SW480 (cell line): ENCODE measurements at regions not wholly inside any gene's neighbourhood (a gene's known extent, or its start where the extent isn't known, plus 50 kb on each side); places are given as distances from the start of the nearest gene placed in this dataset.

Source experiments
- DNase-seq: peaks from one replicate; pipeline ENCODE4 v3.0.0-alpha.2; 2016; ENCODE audit warnings: low spot score

DNA sequence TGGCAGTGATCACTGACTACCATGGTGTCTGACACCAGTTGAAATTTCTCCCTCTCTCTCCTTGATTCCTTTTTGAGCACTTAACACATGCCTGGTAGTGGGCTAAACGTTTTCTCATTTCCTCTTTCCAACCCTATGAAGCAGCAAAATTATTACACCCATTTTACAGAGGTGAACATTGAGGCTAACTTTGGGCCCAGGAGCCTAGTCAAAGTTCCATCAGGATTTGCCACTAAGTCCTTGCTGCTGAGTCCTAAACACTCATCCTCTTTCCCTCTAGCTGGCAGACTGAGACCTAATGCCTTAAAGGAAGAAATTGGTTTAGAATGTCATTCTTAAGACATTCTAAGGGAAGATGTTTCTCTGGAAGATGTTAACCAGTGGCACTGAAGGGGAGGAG lies 74.7 kb upstream of the IRX3 start:
- DNase-seq, result no peak

DNA sequence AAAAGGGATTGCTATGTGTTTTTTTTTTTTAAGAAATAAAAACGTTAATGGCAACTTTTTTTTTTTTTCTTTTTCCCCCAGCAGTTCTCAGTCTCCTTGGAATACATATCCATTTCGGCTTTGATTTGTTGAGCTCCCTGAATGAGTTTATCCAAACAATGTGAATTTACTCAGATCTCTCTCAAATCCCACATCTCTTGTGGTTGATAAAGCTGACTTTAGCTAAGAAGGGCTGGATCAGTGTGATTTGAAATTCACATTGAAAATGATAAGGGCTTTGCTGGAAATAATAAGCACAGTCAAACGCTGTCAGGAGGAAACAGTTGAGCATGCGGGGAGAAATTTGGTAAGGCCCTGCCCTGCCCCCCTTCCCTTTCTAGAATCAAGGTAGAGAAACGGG lies 74.1 kb upstream of the IRX3 start:
- no peak for DNase-seq

DNA sequence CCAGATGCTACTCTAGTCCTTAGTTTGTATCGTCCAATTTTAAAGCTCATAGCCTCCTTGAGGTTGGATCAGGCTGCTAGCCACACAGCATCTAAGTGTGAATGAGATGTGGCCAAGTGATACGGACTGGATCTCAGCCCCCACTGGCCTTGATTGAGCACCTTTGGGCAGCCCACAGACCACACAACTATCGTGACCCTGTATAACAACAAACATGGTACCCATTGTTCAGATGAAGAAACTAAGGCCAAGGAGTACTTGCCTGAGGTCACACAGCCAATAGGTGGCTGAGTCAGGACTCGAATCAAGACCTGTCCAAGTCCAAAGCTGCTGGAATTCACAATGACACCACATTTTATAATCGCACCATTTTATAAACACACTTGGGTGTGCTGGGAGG lies 73.0 kb upstream of the IRX3 start:
- DNase-seq, result no peak

DNA sequence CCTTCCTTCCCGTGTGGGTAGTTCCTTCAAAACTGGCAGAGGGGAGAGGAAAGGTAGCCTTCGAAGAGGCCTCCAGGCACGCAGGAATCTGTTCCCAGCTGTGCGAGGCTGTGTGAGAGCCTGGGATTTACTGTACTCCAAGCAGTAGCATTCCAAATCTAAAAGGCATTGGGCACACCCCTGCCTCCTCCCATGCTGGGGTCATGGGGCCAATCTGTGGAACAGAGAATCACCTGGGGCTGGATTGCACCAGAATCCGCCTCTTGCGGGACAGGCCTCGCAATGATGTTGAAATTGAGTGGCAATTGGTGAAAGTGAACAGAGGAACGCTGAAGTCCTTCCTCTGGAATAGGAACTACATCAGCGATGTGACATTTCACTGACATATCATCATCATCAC lies 72.5 kb upstream of the IRX3 start:
- DNase-seq, result no peak

GRCh38 chr16:54356391-54356790 lies 69.8 kb upstream of the IRX3 start:
- no peak for DNase-seq

DNA sequence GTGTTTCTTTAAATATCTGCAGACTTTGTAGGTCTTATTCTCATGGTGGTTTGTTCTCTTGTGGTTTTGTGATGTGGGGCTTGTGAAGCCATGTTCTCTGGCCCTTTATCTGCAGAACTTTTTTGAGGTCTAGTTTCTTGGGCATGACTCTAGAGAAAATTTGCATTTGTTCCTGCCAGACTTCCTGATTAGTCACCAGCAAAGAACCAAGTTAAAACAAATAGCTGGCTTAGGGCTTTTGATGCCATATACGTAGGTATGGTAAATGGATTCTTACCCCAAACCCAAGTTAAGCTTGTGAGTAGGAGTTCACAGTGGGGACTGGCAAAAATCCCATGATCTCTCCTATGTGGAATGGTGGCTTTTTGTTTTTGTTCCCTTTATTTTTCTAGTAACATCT lies 68.7 kb upstream of the IRX3 start:
- no peak for DNase-seq

DNA sequence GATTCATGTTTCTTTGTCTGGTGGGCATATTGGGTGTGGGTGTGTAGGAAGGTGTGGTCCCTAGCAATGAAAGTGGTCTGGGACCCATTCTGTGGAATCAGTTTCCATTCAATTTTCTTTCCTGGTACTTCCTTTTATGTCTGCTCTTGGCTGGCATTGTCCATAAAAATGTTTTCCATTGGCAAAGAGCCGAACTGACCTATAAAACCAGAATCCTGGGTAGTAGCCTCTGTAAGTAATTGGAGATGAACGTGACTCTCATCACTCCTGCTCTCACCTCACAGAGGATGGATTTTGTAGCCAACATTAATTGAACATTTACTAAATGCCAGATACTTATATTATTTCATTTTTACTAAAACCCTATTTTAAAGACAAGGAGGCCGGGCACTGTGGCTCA lies 66.5 kb upstream of the IRX3 start:
- no peak for DNase-seq

DNA sequence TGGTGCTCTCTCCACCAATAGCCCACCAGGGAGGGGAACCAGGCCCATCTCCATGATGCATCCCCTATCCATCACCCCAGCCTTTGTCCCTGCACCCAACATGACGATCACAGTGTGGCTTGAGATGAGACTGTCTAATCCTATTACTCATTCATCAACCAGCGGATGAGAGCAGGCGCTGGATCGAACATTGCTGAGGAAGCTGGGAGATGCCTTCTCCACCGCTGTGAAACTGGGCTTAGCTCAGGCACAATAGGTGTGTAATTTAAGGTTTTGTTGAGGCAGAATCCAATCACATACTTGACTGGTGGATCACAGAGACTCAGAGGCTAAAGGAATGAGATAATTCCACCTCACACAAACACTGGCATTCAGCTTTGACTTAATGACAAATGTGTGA lies 64.6 kb upstream of the IRX3 start:
- no peak for DNase-seq

DNA sequence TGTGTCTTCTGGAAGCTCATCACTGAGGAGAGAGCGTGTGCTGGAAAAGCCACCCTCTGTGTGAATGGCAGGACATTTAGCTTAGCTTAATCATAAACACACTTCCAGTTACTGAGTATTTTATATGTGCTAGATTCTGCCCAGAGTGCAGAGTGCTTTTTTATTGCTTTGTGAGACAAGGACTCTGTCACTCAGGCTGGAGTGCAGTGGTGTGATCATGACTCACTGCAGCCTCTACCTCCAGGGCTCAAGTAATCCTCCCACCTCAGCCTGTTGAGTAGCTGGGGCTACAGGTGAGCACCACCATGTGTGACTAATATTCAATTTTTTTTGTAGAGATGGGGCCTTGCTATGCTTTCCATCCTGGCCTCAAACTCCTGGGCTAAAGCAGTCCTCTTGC lies 61.4 kb upstream of the IRX3 start:
- peak; percentile 5 for DNase-seq

DNA sequence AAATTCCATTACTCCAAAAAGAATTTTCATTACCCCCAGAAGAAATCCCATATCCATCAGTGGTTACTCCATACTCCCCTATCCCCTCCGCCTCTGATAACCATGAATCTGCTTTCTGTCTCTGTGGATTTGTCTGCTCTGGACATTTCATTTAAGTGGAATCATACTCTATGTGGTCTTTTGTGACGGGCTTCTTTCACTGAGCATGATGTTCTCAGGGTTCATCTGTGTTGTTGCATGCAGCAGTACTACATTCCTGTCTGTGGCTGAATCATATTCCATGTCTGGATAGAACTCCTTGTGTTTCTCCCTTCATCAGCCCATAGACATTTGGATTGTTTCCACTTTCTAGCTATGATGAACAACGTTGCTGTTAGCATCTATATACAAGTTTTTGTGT lies 59.5 kb upstream of the IRX3 start:
- DNase-seq, result no peak

DNA sequence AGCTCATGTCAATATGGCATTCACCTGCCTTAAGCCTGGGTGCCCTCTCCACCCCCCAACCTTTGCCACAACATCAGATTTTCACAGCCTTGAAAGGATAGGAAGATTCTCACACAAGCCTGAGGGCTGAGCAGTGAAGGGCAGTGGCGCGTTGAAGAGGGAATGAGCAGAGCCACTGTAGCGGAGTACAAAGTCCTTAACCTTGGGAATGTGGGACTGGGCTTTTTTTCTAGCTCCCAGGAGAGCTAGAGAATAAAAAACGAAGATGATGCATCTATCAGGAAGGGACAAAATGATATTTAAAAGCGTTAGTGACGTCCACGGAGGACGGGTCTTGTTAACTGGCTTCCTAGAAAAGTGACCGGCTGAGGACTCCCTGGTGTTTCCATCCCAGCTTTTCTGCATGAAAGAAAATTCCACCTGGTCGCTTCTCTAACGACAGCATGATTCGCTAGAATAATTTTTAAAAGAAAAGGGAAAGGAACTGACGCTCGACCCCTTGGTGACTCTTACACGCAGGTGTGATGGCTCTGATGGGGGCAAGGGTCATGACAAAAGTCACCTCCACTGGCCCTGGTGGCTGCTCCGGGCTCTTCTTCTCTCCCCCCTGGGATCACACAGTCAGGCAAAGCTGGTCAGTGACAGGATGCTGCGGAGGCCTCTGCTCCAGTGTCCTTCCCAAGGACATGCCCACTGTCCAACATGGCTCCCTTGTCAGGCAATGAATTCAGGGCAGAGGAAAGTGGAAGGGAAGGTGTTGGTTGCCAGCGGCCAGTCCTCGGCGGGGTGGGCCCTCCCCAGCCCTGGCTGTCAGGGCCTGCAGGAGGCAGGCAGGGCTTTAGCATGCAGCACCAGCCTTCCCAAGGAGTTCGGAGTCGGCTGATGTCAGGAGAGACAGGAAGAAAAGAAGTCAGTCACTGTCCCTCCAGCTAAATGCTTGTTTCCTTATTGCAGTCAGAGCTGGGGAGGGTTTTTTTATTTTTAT lies 58.4 kb upstream of the IRX3 start:
- no peak for DNase-seq

DNA sequence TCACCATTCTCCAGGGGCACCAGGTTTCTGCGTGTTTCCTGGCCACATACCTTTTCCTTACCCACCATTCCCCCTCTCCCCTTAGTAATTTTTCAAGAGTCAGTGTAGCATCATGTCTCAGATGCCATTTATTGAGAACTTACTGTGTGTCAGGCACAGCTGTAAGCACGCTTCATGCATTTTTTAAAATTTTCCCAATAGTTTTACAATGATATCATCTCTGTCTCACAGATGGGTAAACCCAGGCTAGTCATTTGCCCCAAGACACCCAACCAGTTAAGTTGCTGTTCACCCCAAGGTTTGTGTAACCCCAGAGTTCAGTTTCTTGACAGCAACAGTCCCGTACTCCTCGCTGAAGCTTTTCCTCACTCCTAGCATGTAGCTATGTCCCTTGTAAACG lies 56.4 kb upstream of the IRX3 start:
- no peak for DNase-seq

GRCh38 chr16:54341892-54342776 lies 55.5 kb upstream of the IRX3 start:
- no peak for DNase-seq

DNA sequence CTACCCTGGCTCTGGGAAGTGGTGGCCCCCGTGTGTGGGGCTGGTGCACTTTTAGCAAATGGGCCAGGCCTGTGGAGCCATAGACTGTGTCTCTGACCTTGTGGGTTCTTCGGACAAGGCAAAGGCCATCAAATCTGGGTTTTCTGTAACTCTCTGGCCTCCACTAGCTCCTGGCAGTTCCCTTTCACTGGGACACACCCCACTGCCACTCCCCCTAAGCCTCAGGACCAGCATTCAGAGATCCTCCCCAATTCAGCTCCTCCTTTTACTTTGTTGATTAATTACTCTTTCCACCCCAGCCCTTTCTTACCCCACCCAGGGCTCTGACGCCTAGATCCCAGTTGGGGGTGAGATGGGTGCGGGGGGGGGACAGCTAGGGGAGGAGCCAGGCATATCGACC lies 53.9 kb upstream of the IRX3 start:
- no peak for DNase-seq

GRCh38 chr16:54336631-54337204 lies 50.1 kb upstream of the IRX3 start:
- no peak for DNase-seq
